D721Med (cell line): ENCODE measurements at regions not wholly inside any gene's neighbourhood (a gene's known extent, or its start where the extent isn't known, plus 50 kb on each side); places are given as distances from the start of the nearest gene placed in this dataset.
"Not testable (repeated sequence)": the region's sequence is repeated elsewhere in the genome, so short reads cannot be mapped to it uniquely, and the experiment has no call there.

ENCODE experiments used
- DNase-seq: peaks from one replicate; pipeline ENCODE4 v3.0.0; 2011; ENCODE audit warnings: low spot score; ENCODE audit not compliant: insufficient read length
- FAIRE-seq: peaks from 2 replicates; lab custom pipeline; 2011; peaks lifted over from hg19 to GRCh38; lab: Jason Lieb, UNC
- TF ChIP-seq, protein P1 (sequence below): IDR thresholded peaks from 2 replicates; pipeline ENCODE4 v1.5.1; 2012; ENCODE audit warnings: mild to moderate bottlenecking, control low read depth; ENCODE audit not compliant: insufficient read depth; ENCODE audit errors: missing control alignments

- TF ChIP-seq, protein P1, sequence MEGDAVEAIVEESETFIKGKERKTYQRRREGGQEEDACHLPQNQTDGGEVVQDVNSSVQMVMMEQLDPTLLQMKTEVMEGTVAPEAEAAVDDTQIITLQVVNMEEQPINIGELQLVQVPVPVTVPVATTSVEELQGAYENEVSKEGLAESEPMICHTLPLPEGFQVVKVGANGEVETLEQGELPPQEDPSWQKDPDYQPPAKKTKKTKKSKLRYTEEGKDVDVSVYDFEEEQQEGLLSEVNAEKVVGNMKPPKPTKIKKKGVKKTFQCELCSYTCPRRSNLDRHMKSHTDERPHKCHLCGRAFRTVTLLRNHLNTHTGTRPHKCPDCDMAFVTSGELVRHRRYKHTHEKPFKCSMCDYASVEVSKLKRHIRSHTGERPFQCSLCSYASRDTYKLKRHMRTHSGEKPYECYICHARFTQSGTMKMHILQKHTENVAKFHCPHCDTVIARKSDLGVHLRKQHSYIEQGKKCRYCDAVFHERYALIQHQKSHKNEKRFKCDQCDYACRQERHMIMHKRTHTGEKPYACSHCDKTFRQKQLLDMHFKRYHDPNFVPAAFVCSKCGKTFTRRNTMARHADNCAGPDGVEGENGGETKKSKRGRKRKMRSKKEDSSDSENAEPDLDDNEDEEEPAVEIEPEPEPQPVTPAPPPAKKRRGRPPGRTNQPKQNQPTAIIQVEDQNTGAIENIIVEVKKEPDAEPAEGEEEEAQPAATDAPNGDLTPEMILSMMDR = no peak
- DNase-seq (no peak), FAIRE-seq (no peak)
Measured at GRCh38 chr14:45947830-45948229, 694.8 kb upstream of the MIS18BP1 start.

DNA sequence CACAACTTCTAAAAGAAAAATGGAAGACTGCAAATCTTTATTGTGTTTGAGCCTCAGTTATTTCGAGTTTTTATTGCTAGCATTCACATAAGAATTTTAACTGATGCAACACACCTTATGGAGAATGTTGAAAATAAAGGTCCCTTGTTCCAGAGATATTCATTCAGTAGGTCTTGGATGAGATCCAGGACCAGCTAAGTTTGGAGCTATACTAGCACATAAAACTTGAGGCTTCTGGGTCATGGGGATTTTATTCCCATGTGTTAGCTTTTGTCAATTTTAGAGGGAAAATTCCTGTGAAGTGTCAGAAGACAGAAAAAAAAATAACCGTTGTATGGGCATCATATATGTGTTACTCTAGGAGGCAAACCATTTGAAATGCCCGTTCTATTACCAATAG is 693.2 kb upstream of the MIS18BP1 start:
- no peak for DNase-seq
- TF ChIP-seq, protein P1 = no peak
- FAIRE-seq = no peak

- no peak for FAIRE-seq
Measured at GRCh38 chr14:45940318-45940717, 687.3 kb upstream of the MIS18BP1 start.

DNA sequence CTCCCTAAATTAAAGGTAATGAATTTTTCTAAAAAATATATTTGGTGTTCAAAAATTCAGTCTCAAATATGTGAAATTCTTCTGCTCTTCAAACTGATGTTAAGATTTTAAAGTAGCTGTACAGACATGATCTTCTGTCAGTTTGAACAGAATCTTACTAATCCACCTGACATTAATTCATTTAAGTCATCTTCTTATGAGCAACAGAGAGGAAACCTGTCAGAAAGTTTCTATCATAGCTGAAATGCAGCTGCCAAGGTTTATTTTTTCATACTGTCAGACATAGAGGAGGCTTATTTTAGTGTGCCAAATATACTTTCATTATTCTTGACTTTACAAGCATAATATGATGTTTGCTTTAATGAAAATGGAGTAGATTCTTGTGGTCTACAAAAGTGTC is 686.6 kb upstream of the MIS18BP1 start:
- FAIRE-seq (no peak), DNase-seq (no peak)
- TF ChIP-seq, protein P1 = no peak

More at GRCh38 chr14:45940318-45940717, 687.3 kb upstream of the MIS18BP1 start:
- DNase-seq = no peak
- TF ChIP-seq, protein P1 = no peak

DNA sequence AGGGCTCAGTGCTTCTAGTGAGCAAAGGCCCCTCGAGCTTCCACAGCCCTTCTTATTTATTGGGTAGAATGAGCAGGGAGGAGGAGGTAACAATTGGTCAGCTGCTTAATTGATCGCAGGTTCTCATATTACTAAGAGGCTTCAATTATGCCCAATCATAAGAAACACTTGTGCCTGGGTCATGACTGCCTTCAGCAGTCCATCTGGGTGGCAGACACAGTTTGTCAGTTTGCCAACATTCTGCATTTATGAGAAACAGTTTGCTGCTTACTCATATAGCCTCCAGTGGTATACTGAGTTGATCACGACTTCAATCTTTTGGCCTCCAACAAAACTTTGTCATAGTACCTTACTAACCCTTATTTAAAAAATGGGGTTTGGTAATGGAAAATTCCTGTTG is 667.0 kb upstream of the MIS18BP1 start:
- FAIRE-seq, DNase-seq: not testable (repeated sequence)

GRCh38 chr14:45916340-45916953 is 663.4 kb upstream of the MIS18BP1 start:
- FAIRE-seq (no peak), DNase-seq (no peak)
- TF ChIP-seq, protein P1 = no peak

DNA sequence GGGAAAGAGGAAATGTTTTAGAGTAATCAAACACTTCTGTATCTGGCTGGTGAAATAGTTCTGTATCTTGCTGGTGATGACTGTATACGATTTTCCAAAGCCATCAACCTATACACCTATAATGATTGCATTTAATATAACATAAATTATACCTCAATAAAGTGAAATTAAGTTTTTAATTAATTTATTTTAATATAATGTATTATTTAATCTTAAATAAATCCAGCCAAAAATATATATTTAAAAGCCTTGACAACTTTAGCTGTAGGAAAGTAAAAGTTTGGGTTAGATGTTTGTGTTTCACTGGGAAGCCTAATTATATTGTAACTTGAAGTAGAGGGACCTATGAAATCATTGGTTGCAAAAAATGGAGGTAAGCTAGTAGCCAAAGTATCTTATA is 654.8 kb upstream of the MIS18BP1 start:
- DNase-seq = no peak
- TF ChIP-seq, protein P1 = no peak
- FAIRE-seq = no peak

- TF ChIP-seq, protein P1 = no peak
- FAIRE-seq = no peak
- DNase-seq = no peak
Measured at GRCh38 chr14:45906257-45906656, 653.3 kb upstream of the MIS18BP1 start.
